ENCODE measurements at regions not wholly inside any gene's neighbourhood (a gene's known extent, or its start where the extent isn't known, plus 50 kb on each side); places are given as distances from the start of the nearest gene placed in this dataset.
"Not testable (repeated sequence)": the region's sequence is repeated elsewhere in the genome, so short reads cannot be mapped to it uniquely, and the experiment has no call there.

- DNase-seq: no peak
These were observed 151.8 kb upstream of the SLC27A6 start for GRCh38 chr5:128813317-128814070.

DNA sequence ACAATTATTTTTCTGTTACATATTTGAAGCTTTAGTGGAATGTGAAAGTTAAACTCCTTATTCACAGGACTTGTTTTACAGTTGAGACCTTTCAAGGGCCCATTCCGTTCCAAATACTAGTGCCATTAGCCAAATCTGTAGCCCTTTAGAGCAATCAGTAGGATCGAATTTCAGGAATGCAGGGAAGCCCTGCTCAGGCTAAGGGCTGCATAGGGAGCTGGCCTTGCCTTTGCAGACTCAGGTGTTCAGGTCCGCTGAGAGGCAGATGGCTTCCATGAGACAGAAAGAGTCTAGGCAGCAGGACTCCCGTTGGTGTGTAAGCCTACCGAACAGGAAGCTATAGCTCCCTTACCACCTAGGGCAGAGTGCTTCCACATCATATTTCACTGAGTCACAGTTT, 150.1 kb upstream of the SLC27A6 start:
- DNase-seq: no peak

GRCh38 chr5:128825826-128826225, 139.5 kb upstream of the SLC27A6 start:
- DNase-seq: no peak

- DNase-seq: no peak
These were observed 139.0 kb upstream of the SLC27A6 start for GRCh38 chr5:128826275-128826674.

DNA sequence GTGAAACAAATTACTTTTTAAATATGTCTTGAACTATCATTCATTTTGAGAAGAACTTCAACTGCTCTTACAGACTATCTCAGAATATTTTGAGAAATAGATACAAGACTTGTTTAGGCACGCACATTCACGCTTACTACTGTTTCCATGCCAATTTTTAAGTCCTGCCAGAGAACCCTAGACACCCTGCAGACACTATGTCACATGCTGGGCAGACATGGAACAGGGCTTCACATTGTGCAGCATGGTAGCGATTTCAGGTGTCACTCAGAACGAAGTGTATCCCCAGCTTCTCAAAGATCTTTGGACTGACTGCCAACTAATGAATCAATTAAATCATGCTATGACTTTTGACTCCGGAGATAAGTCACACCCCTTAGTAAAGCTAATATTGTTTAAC, 128.7 kb upstream of the SLC27A6 start:
- DNase-seq: no peak

GRCh38 chr5:128838623-128839022, 126.7 kb upstream of the SLC27A6 start:
- DNase-seq: no peak

- DNase-seq: no peak
These were observed 123.0 kb upstream of the SLC27A6 start for GRCh38 chr5:128842241-128842640.

- peak; percentile 8 for DNase-seq
These were observed 120.8 kb upstream of the SLC27A6 start for GRCh38 chr5:128844354-128844923.

- no peak for DNase-seq
These were observed 115.2 kb upstream of the SLC27A6 start for GRCh38 chr5:128850049-128850448.

- DNase-seq: no peak
These were observed 110.4 kb upstream of the SLC27A6 start for GRCh38 chr5:128854931-128855330.

DNA sequence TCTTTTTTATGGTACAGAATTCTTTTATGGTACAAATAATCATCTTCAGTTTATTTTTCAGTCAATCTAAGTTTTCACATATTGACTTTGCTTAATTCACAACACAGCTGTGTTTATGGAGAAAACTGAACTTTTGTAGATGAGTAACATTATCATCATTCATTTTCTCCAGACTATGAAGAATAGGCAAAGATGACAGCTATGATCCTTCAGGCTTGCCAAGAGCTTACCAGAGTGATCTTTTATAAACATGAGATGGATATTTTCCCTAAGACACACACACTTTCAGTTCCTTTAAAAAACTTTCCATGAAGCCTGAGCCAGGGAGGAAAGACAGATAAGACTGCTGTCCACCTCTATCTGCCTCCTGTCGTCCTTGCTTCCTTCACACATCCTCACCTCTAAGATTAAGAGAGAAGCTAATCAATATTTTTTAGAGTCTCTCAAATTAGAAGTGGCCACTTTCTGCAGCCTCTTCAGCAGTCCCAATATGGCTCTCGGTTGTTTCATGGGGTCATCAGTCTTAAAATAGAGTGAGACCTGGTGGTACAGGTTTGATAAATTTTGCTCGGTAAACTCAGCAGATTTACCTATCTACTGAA, 108.1 kb upstream of the SLC27A6 start:
- DNase-seq: no peak

DNA sequence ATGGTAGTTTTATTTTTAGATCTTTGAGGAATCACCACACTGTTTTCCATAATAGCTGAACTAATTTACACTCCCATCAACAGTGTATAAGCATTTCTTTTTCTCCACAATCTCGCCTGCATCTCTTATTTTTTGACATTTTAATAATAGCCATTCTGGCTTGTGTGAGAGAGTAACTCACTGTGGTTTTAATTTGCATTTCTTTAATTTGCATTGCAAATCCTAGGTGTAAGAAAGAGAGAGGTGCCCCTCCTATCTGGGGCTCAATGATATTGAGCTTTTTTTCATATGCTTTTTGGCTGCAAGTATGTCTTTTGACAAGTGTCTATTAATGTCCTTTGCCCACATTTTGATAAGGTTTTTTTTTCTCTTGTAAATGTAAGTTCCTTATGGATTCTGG, 106.3 kb upstream of the SLC27A6 start:
- no peak for DNase-seq

- not testable (repeated sequence) for DNase-seq
These were observed 104.1 kb upstream of the SLC27A6 start for GRCh38 chr5:128861155-128861554.

DNA sequence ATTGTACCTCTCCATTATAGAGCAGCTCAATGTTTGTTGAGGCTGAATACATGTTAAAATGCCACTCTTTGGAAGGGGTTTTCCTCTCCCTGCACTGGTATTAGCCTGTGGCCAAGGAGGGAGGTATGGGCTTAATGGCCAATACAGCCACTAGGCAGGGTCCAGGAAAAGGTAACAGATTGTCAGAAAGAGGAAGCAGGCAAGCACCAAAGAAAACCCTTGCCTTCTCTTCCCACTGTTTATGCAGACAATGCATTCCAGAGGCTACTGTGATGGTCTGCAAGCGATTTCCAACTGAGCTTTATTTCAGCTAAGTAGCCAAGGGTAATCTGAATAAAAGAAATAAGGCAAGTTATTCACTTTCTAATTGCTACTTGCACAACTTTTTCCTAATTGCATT, 95.3 kb upstream of the SLC27A6 start:
- no peak for DNase-seq

DNA sequence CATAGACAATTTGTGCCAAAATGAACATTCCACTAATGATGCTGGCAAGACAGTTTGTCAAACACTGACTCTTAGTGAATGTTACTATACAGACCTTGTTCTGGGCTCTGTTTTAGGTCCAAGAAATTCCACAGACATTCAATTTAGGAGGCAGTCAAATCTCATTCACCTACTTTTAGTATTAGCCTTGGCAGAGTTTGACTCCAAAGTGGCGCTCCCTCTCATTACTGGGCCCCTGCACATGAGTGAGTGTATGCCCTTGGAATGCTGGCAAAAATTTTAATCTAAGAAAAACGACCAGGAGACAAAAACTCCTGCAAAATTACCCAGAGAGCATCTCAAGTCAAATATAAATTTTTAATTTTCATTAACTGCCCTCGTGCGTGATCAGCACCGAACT, 94.9 kb upstream of the SLC27A6 start:
- DNase-seq: no peak

- DNase-seq: no peak
These were observed 94.4 kb upstream of the SLC27A6 start for GRCh38 chr5:128870923-128871322.

GRCh38 chr5:128876569-128877382, 88.5 kb upstream of the SLC27A6 start:
- no peak for DNase-seq

GRCh38 chr5:128877476-128877875, 87.8 kb upstream of the SLC27A6 start:
- no peak for DNase-seq

DNA sequence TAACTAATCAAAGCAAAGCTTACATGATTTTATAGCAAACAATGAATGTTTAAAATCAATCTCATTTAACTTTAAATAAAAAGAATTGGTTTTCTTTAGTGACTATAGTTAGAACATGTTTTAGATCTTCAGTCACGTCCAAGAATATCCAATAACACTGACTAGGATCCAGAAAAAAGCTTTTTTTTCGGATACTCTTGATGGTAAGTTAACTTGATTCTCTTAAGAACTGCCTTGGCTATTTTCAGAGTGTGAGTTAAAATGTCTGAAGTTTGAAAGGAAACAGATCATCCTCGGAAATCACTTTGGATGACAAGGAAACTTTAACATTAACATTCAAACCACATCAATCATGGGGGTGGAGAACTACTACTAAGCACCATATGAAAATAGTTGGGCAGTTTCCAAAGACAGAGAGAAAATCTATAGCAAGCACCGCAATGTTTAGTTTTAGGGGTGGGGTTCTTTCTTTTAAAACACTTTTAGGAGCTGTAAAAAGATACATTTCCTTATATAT, 83.7 kb upstream of the SLC27A6 start:
- DNase-seq: no peak

GRCh38 chr5:128885649-128886255, 79.5 kb upstream of the SLC27A6 start:
- no peak for DNase-seq

GRCh38 chr5:128895122-128895521, 70.2 kb upstream of the SLC27A6 start:
- DNase-seq: no peak

DNA sequence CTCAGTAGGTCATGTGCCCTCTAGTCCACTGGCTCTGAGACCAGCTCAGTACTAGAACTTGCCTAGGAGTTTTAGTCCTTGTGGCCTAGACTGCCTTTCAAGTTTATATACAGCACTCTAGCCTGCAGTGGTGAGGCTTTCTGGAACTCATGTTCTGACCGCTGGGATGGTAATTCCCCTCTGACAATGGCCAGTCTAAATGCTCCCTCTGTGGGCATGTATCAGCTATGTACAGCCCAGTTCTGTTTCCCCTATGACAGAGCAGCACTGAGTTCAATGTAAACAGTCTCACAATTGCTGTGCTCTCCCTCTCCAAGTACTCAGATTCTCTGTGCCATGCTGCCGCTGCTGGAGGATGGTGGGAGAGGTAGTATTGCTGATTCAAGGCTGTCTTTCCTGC, 68.6 kb upstream of the SLC27A6 start:
- DNase-seq: no peak

- no peak for DNase-seq
These were observed 61.7 kb upstream of the SLC27A6 start for GRCh38 chr5:128903550-128903949.
